ENCODE measurements at regions not wholly inside any gene's neighbourhood (a gene's known extent, or its start where the extent isn't known, plus 50 kb on each side); places are given as distances from the start of the nearest gene placed in this dataset.

GRCh38 chr1:34611571-34611970 is 143.3 kb upstream of the GJB5 start:
- H3K4me3 ChIP-seq (replicated peaks in 1 of 2; ENCODE audit: low read depth in 2 of 2, low read length in 2 of 2), result no peak overlapping the region
- TF ChIP-seq, protein P1, sequence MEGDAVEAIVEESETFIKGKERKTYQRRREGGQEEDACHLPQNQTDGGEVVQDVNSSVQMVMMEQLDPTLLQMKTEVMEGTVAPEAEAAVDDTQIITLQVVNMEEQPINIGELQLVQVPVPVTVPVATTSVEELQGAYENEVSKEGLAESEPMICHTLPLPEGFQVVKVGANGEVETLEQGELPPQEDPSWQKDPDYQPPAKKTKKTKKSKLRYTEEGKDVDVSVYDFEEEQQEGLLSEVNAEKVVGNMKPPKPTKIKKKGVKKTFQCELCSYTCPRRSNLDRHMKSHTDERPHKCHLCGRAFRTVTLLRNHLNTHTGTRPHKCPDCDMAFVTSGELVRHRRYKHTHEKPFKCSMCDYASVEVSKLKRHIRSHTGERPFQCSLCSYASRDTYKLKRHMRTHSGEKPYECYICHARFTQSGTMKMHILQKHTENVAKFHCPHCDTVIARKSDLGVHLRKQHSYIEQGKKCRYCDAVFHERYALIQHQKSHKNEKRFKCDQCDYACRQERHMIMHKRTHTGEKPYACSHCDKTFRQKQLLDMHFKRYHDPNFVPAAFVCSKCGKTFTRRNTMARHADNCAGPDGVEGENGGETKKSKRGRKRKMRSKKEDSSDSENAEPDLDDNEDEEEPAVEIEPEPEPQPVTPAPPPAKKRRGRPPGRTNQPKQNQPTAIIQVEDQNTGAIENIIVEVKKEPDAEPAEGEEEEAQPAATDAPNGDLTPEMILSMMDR (IDR thresholded peaks at IDR 0.05; ENCODE audit: low read depth, low read length), result no peak
- no peak for DNase-seq (ENCODE audit: low read depth in 2 of 2)

DNA sequence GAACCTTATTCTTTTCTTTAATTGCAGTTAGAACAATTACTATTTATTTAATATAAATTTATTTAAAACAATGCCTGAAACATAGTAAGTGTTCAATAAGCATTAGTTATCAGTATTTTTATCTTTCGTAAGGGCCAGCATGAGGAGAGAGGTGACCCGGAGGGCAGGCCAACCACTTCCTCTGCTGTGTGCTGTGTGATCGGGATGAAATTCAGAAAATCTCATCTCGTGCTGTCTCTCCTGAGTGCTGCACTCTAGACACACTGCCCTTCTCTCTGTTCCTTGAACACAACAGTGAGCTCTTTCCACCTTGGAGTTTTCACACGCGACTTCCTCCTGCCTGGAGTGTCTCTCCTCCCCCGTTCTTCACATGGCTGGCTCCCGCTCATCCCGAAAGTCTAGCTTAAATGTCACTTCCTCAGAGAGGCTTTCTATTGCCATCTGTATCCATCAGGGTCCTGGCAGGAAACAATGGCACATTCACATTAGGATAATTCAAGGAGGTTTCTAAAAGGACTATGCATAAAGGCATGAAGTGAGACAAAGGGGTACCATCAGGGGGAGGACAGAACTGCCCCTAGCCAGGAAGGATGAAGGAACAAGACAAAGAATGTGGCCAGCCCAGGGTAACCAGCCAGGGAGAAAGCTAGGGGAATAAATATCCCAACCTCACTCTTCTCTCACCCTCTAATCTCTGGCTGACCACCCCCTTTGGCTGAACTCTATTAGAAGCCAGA is 142.6 kb upstream of the GJB5 start:
- DNase-seq (ENCODE audit: low read depth in 2 of 2), result no peak
- no peak overlapping the region for H3K4me3 ChIP-seq (replicated peaks in 1 of 2; ENCODE audit: low read depth in 2 of 2, low read length in 2 of 2)
- TF ChIP-seq, protein P1 (IDR thresholded peaks at IDR 0.05; ENCODE audit: low read depth, low read length), result no peak

GRCh38 chr1:34617321-34618118 is 137.3 kb upstream of the GJB5 start:
- no peak overlapping the region for H3K4me3 ChIP-seq (replicated peaks in 1 of 2; ENCODE audit: low read depth in 2 of 2, low read length in 2 of 2)
- DNase-seq (ENCODE audit: low read depth in 2 of 2), result no peak
- TF ChIP-seq, protein P1 (IDR thresholded peaks at IDR 0.05; ENCODE audit: low read depth, low read length), result no peak

DNA sequence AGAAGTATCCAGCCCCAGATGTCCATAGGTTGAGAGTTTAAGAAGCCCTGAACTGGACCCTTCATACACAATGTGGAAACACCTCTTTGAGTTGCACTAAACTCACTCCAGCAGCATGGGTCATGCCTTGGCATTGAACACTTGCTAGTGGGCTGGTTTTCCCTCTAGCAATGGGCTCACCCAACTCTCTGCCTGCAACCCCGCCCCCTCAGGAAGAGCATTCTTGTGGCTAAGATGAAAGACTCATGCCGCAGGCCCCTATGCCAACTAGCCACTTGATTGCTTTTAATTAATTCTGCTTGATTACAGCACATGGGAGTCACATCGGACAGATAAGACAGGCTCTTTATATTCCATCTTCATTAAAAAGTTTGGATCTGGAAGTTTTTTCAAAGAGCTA is 136.5 kb upstream of the GJB5 start:
- no peak overlapping the region for H3K4me3 ChIP-seq (replicated peaks in 1 of 2; ENCODE audit: low read depth in 2 of 2, low read length in 2 of 2)
- TF ChIP-seq, protein P1 (IDR thresholded peaks at IDR 0.05; ENCODE audit: low read depth, low read length), result no peak
- no peak for DNase-seq (ENCODE audit: low read depth in 2 of 2)

DNA sequence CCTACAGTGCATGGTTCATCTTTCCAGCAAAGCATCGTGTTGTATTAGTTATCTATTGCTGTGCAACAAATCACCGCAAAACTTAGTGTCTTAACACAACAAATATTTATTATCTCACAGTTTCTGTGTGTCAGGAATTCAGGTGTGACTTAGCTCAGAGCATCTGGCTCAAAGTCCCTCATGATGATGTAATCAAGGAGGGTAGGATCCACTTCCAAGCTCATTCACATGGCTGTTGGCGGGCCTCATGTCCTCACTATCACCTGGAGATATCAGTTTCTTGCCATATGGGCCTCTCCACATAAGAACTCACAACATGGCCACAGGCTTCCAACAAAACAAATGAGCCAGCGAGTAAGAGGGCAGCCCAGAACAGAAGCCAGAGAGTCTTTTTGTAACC is 135.6 kb upstream of the GJB5 start:
- H3K4me3 ChIP-seq (replicated peaks in 1 of 2; ENCODE audit: low read depth in 2 of 2, low read length in 2 of 2), result no peak overlapping the region
- DNase-seq (ENCODE audit: low read depth in 2 of 2), result no peak
- TF ChIP-seq, protein P1 (IDR thresholded peaks at IDR 0.05; ENCODE audit: low read depth, low read length), result no peak

DNA sequence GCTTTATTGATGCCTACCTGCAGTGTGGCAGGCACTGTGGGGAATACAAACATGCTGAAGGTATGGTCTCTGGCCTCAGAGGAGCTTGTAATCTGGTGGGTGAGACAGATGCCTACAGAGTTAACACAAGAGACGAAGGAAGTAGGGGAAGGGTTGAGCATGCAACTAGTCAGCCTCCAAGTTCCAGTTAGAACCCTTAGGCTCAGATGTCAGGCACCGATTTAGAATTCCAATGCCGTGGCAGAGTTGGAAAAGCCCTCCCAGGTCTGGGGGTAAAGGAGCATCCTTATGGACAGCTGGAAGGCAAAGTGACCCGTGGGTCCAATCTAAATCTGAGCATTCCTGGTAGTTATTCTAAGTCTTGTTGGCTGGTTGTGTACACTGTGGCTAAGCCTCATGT is 132.9 kb upstream of the GJB5 start:
- no peak for DNase-seq (ENCODE audit: low read depth in 2 of 2)
- TF ChIP-seq, protein P1 (IDR thresholded peaks at IDR 0.05; ENCODE audit: low read depth, low read length), result no peak
- no peak overlapping the region for H3K4me3 ChIP-seq (replicated peaks in 1 of 2; ENCODE audit: low read depth in 2 of 2, low read length in 2 of 2)

Data from cardiac fibroblast (primary cell).